ENCODE measurements at regions not wholly inside any gene's neighbourhood (a gene's known extent, or its start where the extent isn't known, plus 50 kb on each side); places are given as distances from the start of the nearest gene placed in this dataset.

GRCh38 chr5:155594270-155594669, 580.7 kb downstream of the KIF4B start:
- Histone ChIP-seq H3K36me3 (ENCODE audit: low read length) (no peaks in the 10 kb centered on the region), H3K9me3 (ENCODE audit: insufficient read depth, low read length) (no peaks in the 10 kb centered on the region), H3F3A (ENCODE audit: insufficient read depth) (no peaks in the 10 kb centered on the region), H3K9ac (ENCODE audit: low read length) (no peak overlapping the region), H3K9me2 (replicated peaks; ENCODE audit: insufficient read depth, low read length) (no peaks in the 10 kb centered on the region), H2AFZ (ENCODE audit: low read depth, low read length, severe bottlenecking) (no peak overlapping the region), H3K79me2 (ENCODE audit: insufficient read depth, low read length) (no peaks in the 10 kb centered on the region), H4K20me1 (ENCODE audit: low read depth, low read length) (no peaks in the 10 kb centered on the region), H3K4me2 (ENCODE audit: low read depth, low read length, poor library complexity, severe bottlenecking) (no peak overlapping the region), H3K27me3 (ENCODE audit: low read length) (no peaks in the 10 kb centered on the region), H3K27ac (ENCODE audit: low read depth, low read length) (no peak overlapping the region), H3K4me3 (ENCODE audit: insufficient read depth, low read length, poor library complexity, severe bottlenecking) (no peak overlapping the region)
- no peak for TF ChIP-seq EZH2phosphoT487 (conservative IDR thresholded peaks at IDR 0.05; ENCODE audit: low read length)
- TF ChIP-seq, protein P1, sequence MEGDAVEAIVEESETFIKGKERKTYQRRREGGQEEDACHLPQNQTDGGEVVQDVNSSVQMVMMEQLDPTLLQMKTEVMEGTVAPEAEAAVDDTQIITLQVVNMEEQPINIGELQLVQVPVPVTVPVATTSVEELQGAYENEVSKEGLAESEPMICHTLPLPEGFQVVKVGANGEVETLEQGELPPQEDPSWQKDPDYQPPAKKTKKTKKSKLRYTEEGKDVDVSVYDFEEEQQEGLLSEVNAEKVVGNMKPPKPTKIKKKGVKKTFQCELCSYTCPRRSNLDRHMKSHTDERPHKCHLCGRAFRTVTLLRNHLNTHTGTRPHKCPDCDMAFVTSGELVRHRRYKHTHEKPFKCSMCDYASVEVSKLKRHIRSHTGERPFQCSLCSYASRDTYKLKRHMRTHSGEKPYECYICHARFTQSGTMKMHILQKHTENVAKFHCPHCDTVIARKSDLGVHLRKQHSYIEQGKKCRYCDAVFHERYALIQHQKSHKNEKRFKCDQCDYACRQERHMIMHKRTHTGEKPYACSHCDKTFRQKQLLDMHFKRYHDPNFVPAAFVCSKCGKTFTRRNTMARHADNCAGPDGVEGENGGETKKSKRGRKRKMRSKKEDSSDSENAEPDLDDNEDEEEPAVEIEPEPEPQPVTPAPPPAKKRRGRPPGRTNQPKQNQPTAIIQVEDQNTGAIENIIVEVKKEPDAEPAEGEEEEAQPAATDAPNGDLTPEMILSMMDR (IDR thresholded peaks at IDR 0.05; ENCODE audit: insufficient read depth, low read length, poor library complexity, severe bottlenecking), result no peak

- Histone ChIP-seq H3K4me3 (ENCODE audit: insufficient read depth, low read length, poor library complexity, severe bottlenecking) (no peak overlapping the region), H3K36me3 (ENCODE audit: low read length) (no peaks in the 10 kb centered on the region), H3K9me3 (ENCODE audit: insufficient read depth, low read length) (no peaks in the 10 kb centered on the region), H3K79me2 (ENCODE audit: insufficient read depth, low read length) (no peaks in the 10 kb centered on the region), H4K20me1 (ENCODE audit: low read depth, low read length) (no peaks in the 10 kb centered on the region), H3F3A (ENCODE audit: insufficient read depth) (no peaks in the 10 kb centered on the region), H3K27ac (ENCODE audit: low read depth, low read length) (no peak overlapping the region), H2AFZ (ENCODE audit: low read depth, low read length, severe bottlenecking) (no peak overlapping the region), H3K27me3 (ENCODE audit: low read length) (no peaks in the 10 kb centered on the region), H3K4me2 (ENCODE audit: low read depth, low read length, poor library complexity, severe bottlenecking) (no peak overlapping the region), H3K9me2 (replicated peaks; ENCODE audit: insufficient read depth, low read length) (no peaks in the 10 kb centered on the region), H3K9ac (ENCODE audit: low read length) (no peak overlapping the region)
- TF ChIP-seq, protein P1 (IDR thresholded peaks at IDR 0.05; ENCODE audit: insufficient read depth, low read length, poor library complexity, severe bottlenecking), result no peak
- no peak for TF ChIP-seq EZH2phosphoT487 (conservative IDR thresholded peaks at IDR 0.05; ENCODE audit: low read length)
These were observed 582.2 kb downstream of the KIF4B start for GRCh38 chr5:155595791-155596190.

DNA sequence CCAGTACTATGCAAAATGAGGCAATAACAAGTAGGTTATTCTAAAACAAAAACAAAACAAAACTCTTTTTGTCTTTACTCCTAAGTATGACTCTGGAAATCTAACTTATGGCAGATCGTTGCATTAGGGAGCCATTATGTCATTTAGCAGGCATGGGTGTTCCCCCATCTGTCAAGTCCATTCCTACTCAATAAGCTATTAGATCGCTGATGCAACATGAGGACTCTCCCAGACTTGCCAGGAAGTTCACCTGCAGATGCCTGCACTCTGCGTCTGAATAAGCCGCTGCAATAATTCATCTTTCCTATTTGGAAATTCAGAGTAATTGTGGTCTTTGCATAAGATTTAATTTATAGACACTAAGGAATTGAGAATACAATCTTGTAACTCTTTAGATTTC, 585.0 kb downstream of the KIF4B start:
- Histone ChIP-seq H3K36me3 (ENCODE audit: low read length) (no peaks in the 10 kb centered on the region), H3K9me3 (ENCODE audit: insufficient read depth, low read length) (no peaks in the 10 kb centered on the region), H3K27me3 (ENCODE audit: low read length) (no peaks in the 10 kb centered on the region), H3K4me3 (ENCODE audit: insufficient read depth, low read length, poor library complexity, severe bottlenecking) (no peak overlapping the region), H3K9ac (ENCODE audit: low read length) (no peak overlapping the region), H3K4me2 (ENCODE audit: low read depth, low read length, poor library complexity, severe bottlenecking) (no peak overlapping the region), H3K79me2 (ENCODE audit: insufficient read depth, low read length) (no peaks in the 10 kb centered on the region), H3F3A (ENCODE audit: insufficient read depth) (no peaks in the 10 kb centered on the region), H2AFZ (ENCODE audit: low read depth, low read length, severe bottlenecking) (no peak overlapping the region), H3K27ac (ENCODE audit: low read depth, low read length) (no peak overlapping the region), H4K20me1 (ENCODE audit: low read depth, low read length) (no peaks in the 10 kb centered on the region), H3K9me2 (replicated peaks; ENCODE audit: insufficient read depth, low read length) (no peaks in the 10 kb centered on the region)
- no peak for TF ChIP-seq EZH2phosphoT487 (conservative IDR thresholded peaks at IDR 0.05; ENCODE audit: low read length)
- TF ChIP-seq, protein P1 (IDR thresholded peaks at IDR 0.05; ENCODE audit: insufficient read depth, low read length, poor library complexity, severe bottlenecking), result no peak
